KMS-11 (cell line): ENCODE measurements at regions not wholly inside any gene's neighbourhood (a gene's known extent, or its start where the extent isn't known, plus 50 kb on each side); places are given as distances from the start of the nearest gene placed in this dataset.

ENCODE experiments used
- H2AFZ ChIP-seq: fragments of 200-600 bp; sonication (generic); 2 replicates; pipeline ENCODE4 v1.6.1; 2016; ENCODE audit warnings: antibody characterized with exemption, mixed run types, low read depth
- H3K27ac ChIP-seq: fragments of 200-600 bp; sonication (generic); 2 replicates; pipeline ENCODE4 v1.6.1; 2016; ENCODE audit warnings: mild to moderate bottlenecking, mixed run types
- H3K27me3 ChIP-seq: fragments of 200-600 bp; sonication (generic); 2 replicates; pipeline ENCODE4 v1.6.1; 2017; ENCODE audit warnings: mild to moderate bottlenecking, low read depth, mixed run types, moderate library complexity; ENCODE audit not compliant: insufficient read depth
- H3K36me3 ChIP-seq: fragments of 200-600 bp; sonication (generic); 2 replicates; pipeline ENCODE4 v1.6.1; 2017; ENCODE audit warnings: mild to moderate bottlenecking, mixed run types; ENCODE audit not compliant: insufficient read depth
- H3K4me1 ChIP-seq: fragments of 200-600 bp; sonication (generic); 2 replicates; pipeline ENCODE4 v1.6.1; 2016; ENCODE audit warnings: mild to moderate bottlenecking, low read depth, mixed run types; ENCODE audit not compliant: poor library complexity, severe bottlenecking
- H3K4me2 ChIP-seq: fragments of 200-600 bp; sonication (generic); 2 replicates; pipeline ENCODE4 v1.7.0; 2016; ENCODE audit warnings: mild to moderate bottlenecking, mixed run types
- H3K4me3 ChIP-seq: fragments of 200-600 bp; sonication (generic); IDR thresholded peaks from 2 replicates; pipeline ENCODE4 v1.6.1; 2017; ENCODE audit warnings: low read depth, low read length, mixed read lengths; ENCODE audit not compliant: insufficient read depth
- H3K79me2 ChIP-seq: fragments of 200-600 bp; sonication (generic); 2 replicates; pipeline ENCODE4 v1.6.1; 2016; ENCODE audit warnings: low read depth, mixed run types; ENCODE audit not compliant: insufficient read depth
- H3K9ac ChIP-seq: fragments of 200-600 bp; sonication (generic); 2 replicates; pipeline ENCODE4 v1.6.1; 2016; ENCODE audit warnings: mild to moderate bottlenecking, mixed run types
- H4K20me1 ChIP-seq: fragments of 200-600 bp; sonication (generic); 2 replicates; pipeline ENCODE4 v1.6.1; 2016; ENCODE audit warnings: mild to moderate bottlenecking, mixed run types; ENCODE audit not compliant: insufficient read depth
- TF ChIP-seq, protein P1 (sequence below): fragments of 200-600 bp; sonication (generic); conservative IDR thresholded peaks from 2 replicates; pipeline ENCODE4 v1.6.1; 2017; ENCODE audit warnings: low read depth, mild to moderate bottlenecking, antibody characterized with exemption, low read length, moderate library complexity, mixed read lengths

DNA sequence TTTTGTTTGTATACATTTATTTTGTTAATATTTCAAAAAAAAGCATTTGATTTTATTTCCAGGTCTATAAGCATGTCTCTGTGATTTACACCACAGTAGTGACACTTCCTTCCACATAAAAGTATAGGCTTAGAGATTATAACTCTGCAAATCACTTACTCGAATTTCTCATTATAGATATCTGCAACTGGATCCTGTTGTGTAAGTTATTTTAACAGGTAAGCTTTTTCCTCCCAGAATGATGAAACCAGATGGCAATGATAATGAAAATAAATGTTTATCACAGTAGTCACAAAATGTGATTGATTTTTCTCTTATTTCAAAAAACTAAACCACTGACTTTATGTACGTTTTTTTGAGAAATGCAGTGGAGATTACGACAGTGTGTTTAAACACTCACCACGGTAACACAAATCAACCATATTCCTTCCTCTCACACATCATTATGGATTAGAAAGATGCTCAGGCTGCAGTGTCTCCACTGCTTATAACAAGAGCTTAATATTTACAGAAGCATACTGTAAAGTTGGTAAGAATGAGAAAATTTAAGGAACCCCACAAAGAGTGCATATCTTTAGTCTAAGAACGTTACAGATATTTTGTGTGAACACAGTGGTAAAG, 194.6 kb downstream of the ATXN7L3B start:
- Histone ChIP-seq H4K20me1 (no peaks in the 10 kb centered on the region), H3K4me1 (no peaks in the 10 kb centered on the region), H3K27me3 (no peaks in the 10 kb centered on the region), H2AFZ (no peak overlapping the region), H3K36me3 (no peaks in the 10 kb centered on the region), H3K27ac (no peak overlapping the region), H3K4me2 (no peak overlapping the region), H3K9ac (no peak overlapping the region), H3K4me3 (no peak overlapping the region), H3K79me2 (no peaks in the 10 kb centered on the region)
- TF ChIP-seq, protein P1, sequence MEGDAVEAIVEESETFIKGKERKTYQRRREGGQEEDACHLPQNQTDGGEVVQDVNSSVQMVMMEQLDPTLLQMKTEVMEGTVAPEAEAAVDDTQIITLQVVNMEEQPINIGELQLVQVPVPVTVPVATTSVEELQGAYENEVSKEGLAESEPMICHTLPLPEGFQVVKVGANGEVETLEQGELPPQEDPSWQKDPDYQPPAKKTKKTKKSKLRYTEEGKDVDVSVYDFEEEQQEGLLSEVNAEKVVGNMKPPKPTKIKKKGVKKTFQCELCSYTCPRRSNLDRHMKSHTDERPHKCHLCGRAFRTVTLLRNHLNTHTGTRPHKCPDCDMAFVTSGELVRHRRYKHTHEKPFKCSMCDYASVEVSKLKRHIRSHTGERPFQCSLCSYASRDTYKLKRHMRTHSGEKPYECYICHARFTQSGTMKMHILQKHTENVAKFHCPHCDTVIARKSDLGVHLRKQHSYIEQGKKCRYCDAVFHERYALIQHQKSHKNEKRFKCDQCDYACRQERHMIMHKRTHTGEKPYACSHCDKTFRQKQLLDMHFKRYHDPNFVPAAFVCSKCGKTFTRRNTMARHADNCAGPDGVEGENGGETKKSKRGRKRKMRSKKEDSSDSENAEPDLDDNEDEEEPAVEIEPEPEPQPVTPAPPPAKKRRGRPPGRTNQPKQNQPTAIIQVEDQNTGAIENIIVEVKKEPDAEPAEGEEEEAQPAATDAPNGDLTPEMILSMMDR, result no peak

DNA sequence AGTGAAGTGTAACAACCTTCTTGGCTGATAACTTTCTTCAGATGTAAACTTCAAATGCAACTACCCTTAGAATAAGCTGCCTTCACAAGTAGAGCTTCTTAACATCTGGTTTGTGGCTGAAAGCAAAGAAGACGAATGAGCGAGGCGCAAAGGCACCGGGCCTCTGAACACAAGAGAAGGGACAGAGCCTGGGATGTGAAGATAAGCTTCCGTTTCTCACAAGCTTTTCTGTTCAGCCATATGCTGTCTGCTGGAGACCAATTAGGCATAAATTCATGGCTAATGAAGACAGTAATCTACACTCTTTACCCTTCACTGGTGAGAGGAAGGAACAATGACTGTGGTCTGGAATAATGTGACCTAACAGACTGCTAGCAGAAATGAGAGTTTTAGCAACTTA, 195.2 kb downstream of the ATXN7L3B start:
- Histone ChIP-seq H3K4me1 (no peaks in the 10 kb centered on the region), H3K79me2 (no peaks in the 10 kb centered on the region), H3K9ac (no peak overlapping the region), H3K27ac (no peak overlapping the region), H3K36me3 (no peaks in the 10 kb centered on the region), H3K4me3 (no peak overlapping the region), H4K20me1 (no peaks in the 10 kb centered on the region), H3K27me3 (no peaks in the 10 kb centered on the region), H2AFZ (no peak overlapping the region), H3K4me2 (no peak overlapping the region)
- TF ChIP-seq, protein P1, result no peak

DNA sequence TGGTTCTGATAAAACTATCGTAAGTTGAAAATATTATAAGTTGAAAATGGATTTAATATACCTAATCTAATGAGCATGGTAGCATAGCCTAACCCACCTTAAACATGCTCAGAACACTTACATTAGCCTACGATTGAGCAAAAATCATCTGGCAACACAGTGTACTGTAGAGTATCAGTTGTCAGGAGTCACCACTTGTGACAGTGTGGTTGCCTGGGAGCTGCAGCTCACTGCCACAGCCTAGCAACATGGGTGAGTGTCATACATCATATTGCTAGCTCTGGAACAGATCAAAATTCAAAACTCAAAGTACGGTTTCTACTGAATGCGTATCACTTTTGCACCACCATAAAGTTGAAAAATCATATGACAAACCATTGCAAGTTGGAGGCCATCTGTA, 203.5 kb downstream of the ATXN7L3B start:
- Histone ChIP-seq H3K27ac (no peak overlapping the region), H3K79me2 (no peaks in the 10 kb centered on the region), H3K27me3 (no peaks in the 10 kb centered on the region), H3K36me3 (no peaks in the 10 kb centered on the region), H2AFZ (no peak overlapping the region), H3K9ac (no peak overlapping the region), H3K4me2 (no peak overlapping the region), H3K4me3 (no peak overlapping the region), H4K20me1 (no peaks in the 10 kb centered on the region), H3K4me1 (no peaks in the 10 kb centered on the region)
- TF ChIP-seq, protein P1, result no peak

DNA sequence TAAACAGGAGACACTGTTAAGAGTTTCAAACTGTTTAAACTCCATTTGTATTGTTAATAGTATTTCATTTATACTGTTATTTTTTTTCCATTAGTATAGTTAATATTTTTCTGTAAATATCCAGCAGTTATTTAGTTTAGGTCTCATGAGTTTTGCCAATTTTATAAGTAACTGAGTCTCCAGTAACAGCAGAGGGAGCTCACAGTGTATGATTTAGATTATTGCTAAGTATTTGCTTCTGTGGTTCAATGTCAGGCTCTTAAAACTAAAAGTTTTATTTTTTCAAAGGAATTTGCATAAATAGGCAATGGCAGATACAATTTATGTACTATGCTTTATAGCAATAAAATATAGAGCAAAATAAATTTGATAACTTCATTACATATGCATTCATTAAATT, 209.7 kb downstream of the ATXN7L3B start:
- Histone ChIP-seq H3K27me3 (no peaks in the 10 kb centered on the region), H3K9ac (no peak overlapping the region), H3K4me1 (no peaks in the 10 kb centered on the region), H2AFZ (no peak overlapping the region), H3K4me2 (no peak overlapping the region), H3K4me3 (no peak overlapping the region), H4K20me1 (no peaks in the 10 kb centered on the region), H3K27ac (no peak overlapping the region), H3K79me2 (no peaks in the 10 kb centered on the region), H3K36me3 (no peaks in the 10 kb centered on the region)
- TF ChIP-seq, protein P1, result no peak
